ENCODE measurements at regions not wholly inside any gene's neighbourhood (a gene's known extent, or its start where the extent isn't known, plus 50 kb on each side); places are given as distances from the start of the nearest gene placed in this dataset.

GRCh38 chr20:22245139-22245538 is 339.2 kb downstream of the FOXA2 start:
- H2BK12ac ChIP-seq (ENCODE audit: insufficient read length, low read depth, low read length): no peak overlapping the region
- no peaks in the 10 kb centered on the region for H3K27me3 Mint-ChIP-seq (ENCODE audit: low read depth)
- no peaks in the 10 kb centered on the region for H3K9me3 ChIP-seq (ENCODE audit: control insufficient read depth, low read depth, low read length)

More at GRCh38 chr20:22245139-22245538, 339.2 kb downstream of the FOXA2 start:
- H3K27ac ChIP-seq (ENCODE audit: insufficient read length, low read depth, low read length): no peak overlapping the region
- no peak overlapping the region for H4K5ac ChIP-seq (ENCODE audit: insufficient read length, low read depth, low read length)
- Mint-ChIP-seq H3K36me3 (ENCODE audit: insufficient read depth in 1 of 3, low read depth in 3 of 3) (no peaks in the 10 kb centered on the region), H3K9me3 (no peaks in the 10 kb centered on the region), H3K27ac (no peak overlapping the region), H3K4me3 (no peak overlapping the region), H3K4me1 (no peaks in the 10 kb centered on the region; a peak in 1 of 4 replicates)
- H4K20me1 ChIP-seq (ENCODE audit: control insufficient read depth, insufficient read depth, insufficient read length): no peaks in the 10 kb centered on the region
- H3K56ac ChIP-seq (ENCODE audit: insufficient read length, low read depth, low read length): no peak overlapping the region
- H4K91ac ChIP-seq (ENCODE audit: insufficient read length, low read depth, low read length): no peak overlapping the region
- no peaks in the 10 kb centered on the region for H3K4me1 ChIP-seq (ENCODE audit: insufficient read depth, low read length)
- H2AFZ ChIP-seq (ENCODE audit: low read length): no peak overlapping the region
- H3K23ac ChIP-seq (ENCODE audit: insufficient read length, low read depth, low read length): no peak overlapping the region
- no peak overlapping the region for H3T11ph ChIP-seq (ENCODE audit: low read length)
- H2BK5ac ChIP-seq (ENCODE audit: insufficient read length, low read length): no peak overlapping the region
- no peaks in the 10 kb centered on the region for H3K79me1 ChIP-seq (ENCODE audit: insufficient read depth, low read depth, low read length, poor library complexity, severe bottlenecking)
- WGBS (ENCODE audit: extremely low coverage, insufficient read length, low lambda C conversion rate): no CpG with 5 or more reads among the region's 3 CpGs
- H3K23me2 ChIP-seq (ENCODE audit: insufficient read length, low read depth, low read length, poor library complexity, severe bottlenecking): no peaks in the 10 kb centered on the region
- H3K79me2 ChIP-seq (ENCODE audit: insufficient read depth, low read length): no peaks in the 10 kb centered on the region
- H3K9ac ChIP-seq (ENCODE audit: extremely low read depth, insufficient read length, low read length): no peak overlapping the region
- TF ChIP-seq CTCF (conservative IDR thresholded peaks at IDR 0.05): no peak
- no peak overlapping the region for H3K14ac ChIP-seq (ENCODE audit: insufficient read depth, low read length)
- H3K4me2 ChIP-seq (ENCODE audit: insufficient read depth, insufficient read length, low read length): no peak overlapping the region
- no peak overlapping the region for H2BK20ac ChIP-seq (ENCODE audit: low read depth, low read length, poor library complexity, severe bottlenecking)
- H4K8ac ChIP-seq (replicated peaks; ENCODE audit: insufficient read length, low read depth, low read length): no peak overlapping the region
- DNase-seq: no peak
- no peak overlapping the region for H2BK15ac ChIP-seq (ENCODE audit: low read depth, low read length)
- no peaks in the 10 kb centered on the region for H3K27me3 ChIP-seq (ENCODE audit: insufficient read depth, low read length)
- H2BK120ac ChIP-seq (ENCODE audit: low read depth, low read length, poor library complexity, severe bottlenecking): no peak overlapping the region
- H3K18ac ChIP-seq (ENCODE audit: insufficient read length, low read depth, low read length): no peak overlapping the region
- no peak overlapping the region for H2AK5ac ChIP-seq (ENCODE audit: insufficient read length, low read length)
- no peak overlapping the region for H3K4ac ChIP-seq (ENCODE audit: low read depth, low read length)

All from H9 (cell line).